ENCODE measurements at regions not wholly inside any gene's neighbourhood (a gene's known extent, or its start where the extent isn't known, plus 50 kb on each side); places are given as distances from the start of the nearest gene placed in this dataset.

DNA sequence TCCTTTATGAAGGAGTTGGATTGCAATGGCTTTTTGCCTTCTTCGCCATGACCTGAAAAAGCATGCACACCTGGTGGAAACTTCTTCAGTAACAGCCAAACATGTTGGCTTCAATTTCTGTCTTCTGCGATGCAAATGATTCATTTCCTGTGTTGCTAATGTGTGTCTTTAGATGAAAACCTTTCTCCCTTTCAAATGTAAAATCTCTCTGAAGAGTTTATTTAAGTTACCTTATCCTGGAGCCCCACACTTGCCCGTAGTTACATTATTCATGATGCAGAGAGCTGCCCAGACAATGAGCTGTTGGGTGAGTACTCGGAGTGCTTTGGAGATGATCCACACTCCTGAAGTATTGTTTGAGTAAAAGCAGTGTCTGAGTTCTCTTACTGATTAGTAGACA is 1100.9 kb downstream of the RPA4 start:
- no peak overlapping the region for H3K27ac ChIP-seq (ENCODE audit: low read depth, low read length)
- DNase-seq (ENCODE audit: low read depth, low spot score): no peak
- H3K9me2 ChIP-seq (ENCODE audit: insufficient read depth): no peaks in the 10 kb centered on the region
- H3K9me3 ChIP-seq (ENCODE audit: control insufficient read depth in 1 of 2, insufficient read depth in 1 of 2, low read depth in 1 of 2, low read length in 2 of 2): no peaks in the 10 kb centered on the region
- H3K9ac ChIP-seq (ENCODE audit: low read length): no peak overlapping the region
- BruUV-seq (replicated peaks): no TSS peak
- intact Hi-C loops (cut with micrococcal nuclease): no loop called here
- TF ChIP-seq RAD21 (IDR thresholded peaks at IDR 0.05; ENCODE audit: low read depth): no peak
- no peak for TF ChIP-seq EZH2phosphoT487 (IDR thresholded peaks at IDR 0.05; ENCODE audit: borderline replicate concordance)
- TF ChIP-seq ZNF274 (IDR thresholded peaks at IDR 0.05; ENCODE audit: low read depth, low read length): no peak
- TF ChIP-seq SP1 (IDR thresholded peaks at IDR 0.05; ENCODE audit: low read depth): no peak
- TF ChIP-seq, protein P1, sequence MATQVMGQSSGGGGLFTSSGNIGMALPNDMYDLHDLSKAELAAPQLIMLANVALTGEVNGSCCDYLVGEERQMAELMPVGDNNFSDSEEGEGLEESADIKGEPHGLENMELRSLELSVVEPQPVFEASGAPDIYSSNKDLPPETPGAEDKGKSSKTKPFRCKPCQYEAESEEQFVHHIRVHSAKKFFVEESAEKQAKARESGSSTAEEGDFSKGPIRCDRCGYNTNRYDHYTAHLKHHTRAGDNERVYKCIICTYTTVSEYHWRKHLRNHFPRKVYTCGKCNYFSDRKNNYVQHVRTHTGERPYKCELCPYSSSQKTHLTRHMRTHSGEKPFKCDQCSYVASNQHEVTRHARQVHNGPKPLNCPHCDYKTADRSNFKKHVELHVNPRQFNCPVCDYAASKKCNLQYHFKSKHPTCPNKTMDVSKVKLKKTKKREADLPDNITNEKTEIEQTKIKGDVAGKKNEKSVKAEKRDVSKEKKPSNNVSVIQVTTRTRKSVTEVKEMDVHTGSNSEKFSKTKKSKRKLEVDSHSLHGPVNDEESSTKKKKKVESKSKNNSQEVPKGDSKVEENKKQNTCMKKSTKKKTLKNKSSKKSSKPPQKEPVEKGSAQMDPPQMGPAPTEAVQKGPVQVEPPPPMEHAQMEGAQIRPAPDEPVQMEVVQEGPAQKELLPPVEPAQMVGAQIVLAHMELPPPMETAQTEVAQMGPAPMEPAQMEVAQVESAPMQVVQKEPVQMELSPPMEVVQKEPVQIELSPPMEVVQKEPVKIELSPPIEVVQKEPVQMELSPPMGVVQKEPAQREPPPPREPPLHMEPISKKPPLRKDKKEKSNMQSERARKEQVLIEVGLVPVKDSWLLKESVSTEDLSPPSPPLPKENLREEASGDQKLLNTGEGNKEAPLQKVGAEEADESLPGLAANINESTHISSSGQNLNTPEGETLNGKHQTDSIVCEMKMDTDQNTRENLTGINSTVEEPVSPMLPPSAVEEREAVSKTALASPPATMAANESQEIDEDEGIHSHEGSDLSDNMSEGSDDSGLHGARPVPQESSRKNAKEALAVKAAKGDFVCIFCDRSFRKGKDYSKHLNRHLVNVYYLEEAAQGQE (IDR thresholded peaks at IDR 0.05; ENCODE audit: low read depth): no peak
- TF ChIP-seq CEBPB (IDR thresholded peaks at IDR 0.05; ENCODE audit: low read depth): no peak
- no peak for TF ChIP-seq EZH2 (IDR thresholded peaks at IDR 0.05)
- TF ChIP-seq FOSL1 (IDR thresholded peaks at IDR 0.05; ENCODE audit: low read depth): no peak
- no peak for TF ChIP-seq POLR2AphosphoS5 (IDR thresholded peaks at IDR 0.05; ENCODE audit: low read depth, low read length)
- no peak for TF ChIP-seq JUND (IDR thresholded peaks at IDR 0.05)
- TF ChIP-seq TCF7L2 (IDR thresholded peaks at IDR 0.05; ENCODE audit: borderline replicate concordance, extremely low read depth, insufficient read depth, insufficient read length): no peak
- TF ChIP-seq EGR1 (IDR thresholded peaks at IDR 0.05; ENCODE audit: low read depth): no peak
- TF ChIP-seq SRF (IDR thresholded peaks at IDR 0.05; ENCODE audit: low read depth): no peak
- TF ChIP-seq, protein P2, sequence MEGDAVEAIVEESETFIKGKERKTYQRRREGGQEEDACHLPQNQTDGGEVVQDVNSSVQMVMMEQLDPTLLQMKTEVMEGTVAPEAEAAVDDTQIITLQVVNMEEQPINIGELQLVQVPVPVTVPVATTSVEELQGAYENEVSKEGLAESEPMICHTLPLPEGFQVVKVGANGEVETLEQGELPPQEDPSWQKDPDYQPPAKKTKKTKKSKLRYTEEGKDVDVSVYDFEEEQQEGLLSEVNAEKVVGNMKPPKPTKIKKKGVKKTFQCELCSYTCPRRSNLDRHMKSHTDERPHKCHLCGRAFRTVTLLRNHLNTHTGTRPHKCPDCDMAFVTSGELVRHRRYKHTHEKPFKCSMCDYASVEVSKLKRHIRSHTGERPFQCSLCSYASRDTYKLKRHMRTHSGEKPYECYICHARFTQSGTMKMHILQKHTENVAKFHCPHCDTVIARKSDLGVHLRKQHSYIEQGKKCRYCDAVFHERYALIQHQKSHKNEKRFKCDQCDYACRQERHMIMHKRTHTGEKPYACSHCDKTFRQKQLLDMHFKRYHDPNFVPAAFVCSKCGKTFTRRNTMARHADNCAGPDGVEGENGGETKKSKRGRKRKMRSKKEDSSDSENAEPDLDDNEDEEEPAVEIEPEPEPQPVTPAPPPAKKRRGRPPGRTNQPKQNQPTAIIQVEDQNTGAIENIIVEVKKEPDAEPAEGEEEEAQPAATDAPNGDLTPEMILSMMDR (IDR thresholded peaks at IDR 0.05 in 2 of 3, conservative IDR thresholded peaks at IDR 0.05 in 1 of 3; ENCODE audit: borderline replicate concordance in 1 of 3, insufficient read depth in 1 of 3, low read depth in 2 of 3, low read length in 2 of 3): no peak
- TF ChIP-seq YY1 (IDR thresholded peaks at IDR 0.05; ENCODE audit: extremely low read depth, insufficient replicate concordance, low read depth, low read length): no peak
- no peak for TF ChIP-seq ELF1 (IDR thresholded peaks at IDR 0.05; ENCODE audit: borderline replicate concordance, low read depth)
- TF ChIP-seq, protein P3, sequence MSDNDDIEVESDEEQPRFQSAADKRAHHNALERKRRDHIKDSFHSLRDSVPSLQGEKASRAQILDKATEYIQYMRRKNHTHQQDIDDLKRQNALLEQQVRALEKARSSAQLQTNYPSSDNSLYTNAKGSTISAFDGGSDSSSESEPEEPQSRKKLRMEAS (IDR thresholded peaks at IDR 0.05): no peak
- TF ChIP-seq CBX3 (IDR thresholded peaks at IDR 0.05; ENCODE audit: low read depth): no peak
- TF ChIP-seq, protein P4, sequence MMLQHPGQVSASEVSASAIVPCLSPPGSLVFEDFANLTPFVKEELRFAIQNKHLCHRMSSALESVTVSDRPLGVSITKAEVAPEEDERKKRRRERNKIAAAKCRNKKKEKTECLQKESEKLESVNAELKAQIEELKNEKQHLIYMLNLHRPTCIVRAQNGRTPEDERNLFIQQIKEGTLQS (IDR thresholded peaks at IDR 0.05): no peak
- no peak overlapping the region for H2AFZ ChIP-seq (ENCODE audit: low read depth, low read length, poor library complexity, severe bottlenecking)
- POLR2A ChIA-PET: no interaction called here
- no peak overlapping the region for H3K4me2 ChIP-seq (ENCODE audit: low read length)
- no peaks in the 10 kb centered on the region for H4K20me1 ChIP-seq (ENCODE audit: insufficient read depth)
- RAD21 ChIA-PET (ENCODE audit: low non-redundant PET in 1 of 2, low total read pairs in 2 of 2, uncharacterized antibody in 2 of 2, unreplicated experiment in 2 of 2): no interaction called here
- no peaks in the 10 kb centered on the region for H3K79me2 ChIP-seq (ENCODE audit: insufficient read depth, low read length)
- ATAC-seq: no peak
- H3K36me3 ChIP-seq (ENCODE audit: control insufficient read depth in 1 of 2, insufficient read depth in 2 of 2, low read length in 2 of 2): no peaks in the 10 kb centered on the region
- H3K27me3 ChIP-seq (ENCODE audit: insufficient read depth, low read length): no peaks in the 10 kb centered on the region
- no peak overlapping the region for H3K4me3 ChIP-seq (replicated peaks in 1 of 2; ENCODE audit: low read depth in 1 of 2, low read length in 2 of 2)
- no peaks in the 10 kb centered on the region for H3K4me1 ChIP-seq (ENCODE audit: control insufficient read depth in 1 of 2, insufficient read depth in 2 of 2, low read length in 2 of 2)
- CTCF ChIA-PET: no interaction called here

All from HCT116 (cell line).